ENCODE measurements at regions not wholly inside any gene's neighbourhood (a gene's known extent, or its start where the extent isn't known, plus 50 kb on each side); places are given as distances from the start of the nearest gene placed in this dataset.

DNA sequence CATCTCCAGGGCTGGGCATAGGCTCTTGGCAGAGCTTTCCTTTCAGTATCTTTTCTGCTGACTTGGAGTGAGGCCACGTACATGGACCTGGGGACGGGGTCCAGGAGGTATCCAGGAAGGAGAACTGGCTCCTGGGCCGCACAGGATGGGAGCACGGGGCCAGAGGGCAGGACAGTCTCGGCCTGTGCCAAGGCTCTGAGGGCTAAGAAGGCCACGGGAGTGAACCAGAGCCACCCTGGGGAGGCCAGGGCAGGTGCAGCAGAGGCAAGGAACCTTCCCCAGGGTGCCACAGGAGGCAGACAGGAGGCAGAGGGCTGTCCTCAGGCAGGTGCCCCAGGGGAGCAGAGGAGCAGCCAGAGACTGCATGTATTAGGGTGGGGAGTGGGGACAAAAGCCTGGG lies 50.3 kb downstream of the PLXNA1 start:
- no peak for DNase-seq (ENCODE audit: low spot score)

- DNase-seq (ENCODE audit: low spot score): no peak
Observed at GRCh38 chr3:127033786-127034185, 50.9 kb downstream of the PLXNA1 start.

- DNase-seq (ENCODE audit: low spot score): no peak
Observed at GRCh38 chr3:127034195-127034989, 51.5 kb downstream of the PLXNA1 start.

GRCh38 chr3:127034990-127035652 lies 52.2 kb downstream of the PLXNA1 start:
- DNase-seq (ENCODE audit: low spot score): no peak

GRCh38 chr3:127035677-127036076 lies 52.8 kb downstream of the PLXNA1 start:
- DNase-seq (ENCODE audit: low spot score): no peak

DNA sequence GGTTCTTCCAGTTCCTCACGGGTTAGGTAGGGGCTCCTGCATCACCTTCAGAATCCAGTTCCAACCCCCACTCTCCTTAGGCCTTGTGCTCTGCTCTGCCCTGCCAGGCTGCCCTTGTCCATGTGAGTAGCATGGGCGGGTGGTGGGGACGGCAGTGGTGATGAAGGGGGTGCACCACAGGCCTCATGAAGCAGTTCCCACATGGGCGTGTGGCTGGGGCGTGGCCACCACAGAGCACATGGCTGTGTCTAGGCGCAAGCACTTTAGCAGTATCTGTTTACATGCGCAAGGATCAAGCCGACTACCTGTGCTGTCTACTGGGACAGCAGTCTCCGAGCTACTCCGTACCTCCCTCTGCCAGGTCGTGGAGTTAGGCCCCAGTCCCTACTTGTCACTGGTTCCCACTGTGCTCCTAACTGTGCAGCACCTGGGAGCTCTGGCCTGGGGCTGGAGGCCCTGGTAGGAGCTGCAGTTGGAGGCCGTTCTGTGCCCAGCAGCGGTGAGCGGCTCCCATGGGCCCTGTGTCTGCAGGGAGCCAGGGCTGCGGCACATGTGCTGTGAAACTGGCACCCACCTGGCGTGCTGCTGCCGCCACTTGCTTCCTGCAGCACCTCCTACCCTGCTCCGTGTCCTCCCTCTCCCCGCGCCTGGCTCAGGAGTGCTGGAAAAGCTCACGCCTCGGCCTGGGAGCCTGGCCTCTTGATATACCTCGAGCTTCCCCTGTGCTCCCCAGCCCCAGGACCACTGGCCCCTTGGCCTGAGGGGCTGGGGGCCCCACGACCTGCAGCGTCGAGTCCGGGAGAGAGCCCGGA lies 53.5 kb downstream of the PLXNA1 start:
- DNase-seq (ENCODE audit: low spot score): no peak

DNA sequence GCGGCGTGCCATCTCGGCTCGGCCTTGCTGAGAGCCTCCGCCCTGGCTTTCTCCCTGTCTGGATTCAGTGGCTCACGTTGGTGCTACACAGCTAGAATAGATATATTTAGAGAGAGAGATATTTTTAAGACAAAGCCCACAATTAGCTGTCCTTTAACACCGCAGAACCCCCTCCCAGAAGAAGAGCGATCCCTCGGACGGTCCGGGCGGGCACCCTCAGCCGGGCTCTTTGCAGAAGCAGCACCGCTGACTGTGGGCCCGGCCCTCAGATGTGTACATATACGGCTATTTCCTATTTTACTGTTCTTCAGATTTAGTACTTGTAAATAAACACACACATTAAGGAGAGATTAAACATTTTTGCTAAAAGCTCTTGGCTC lies 54.1 kb downstream of the PLXNA1 start:
- DNase-seq (ENCODE audit: low spot score): no peak

GRCh38 chr3:127037418-127037841 lies 54.5 kb downstream of the PLXNA1 start:
- DNase-seq (ENCODE audit: low spot score): no peak

DNA sequence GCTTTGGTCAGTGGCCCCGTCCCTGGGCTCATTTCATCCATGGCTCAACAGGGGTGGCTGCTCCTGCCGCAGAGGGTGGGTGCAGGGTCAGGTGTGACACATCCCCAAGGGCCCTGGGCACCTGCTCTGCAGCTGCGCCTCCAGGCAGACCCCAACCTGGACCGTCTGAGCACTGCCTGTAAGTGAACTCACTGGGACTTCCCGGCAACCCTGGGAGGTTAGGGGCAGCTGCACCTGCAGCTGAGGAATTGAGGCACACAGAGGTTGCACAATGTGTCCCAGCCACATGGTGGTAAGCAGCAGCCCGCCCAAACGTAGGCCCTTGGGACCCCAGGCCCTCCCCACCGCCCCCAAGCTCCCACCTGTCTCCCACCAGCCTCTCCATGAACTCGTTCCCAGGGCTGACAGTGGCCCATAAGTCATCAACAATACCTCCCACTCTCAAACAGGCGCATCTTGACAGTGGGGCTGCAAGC lies 55.1 kb downstream of the PLXNA1 start:
- no peak for DNase-seq (ENCODE audit: low spot score)

- no peak for DNase-seq (ENCODE audit: low spot score)
Observed at GRCh38 chr3:127038466-127038865, 55.6 kb downstream of the PLXNA1 start.

DNA sequence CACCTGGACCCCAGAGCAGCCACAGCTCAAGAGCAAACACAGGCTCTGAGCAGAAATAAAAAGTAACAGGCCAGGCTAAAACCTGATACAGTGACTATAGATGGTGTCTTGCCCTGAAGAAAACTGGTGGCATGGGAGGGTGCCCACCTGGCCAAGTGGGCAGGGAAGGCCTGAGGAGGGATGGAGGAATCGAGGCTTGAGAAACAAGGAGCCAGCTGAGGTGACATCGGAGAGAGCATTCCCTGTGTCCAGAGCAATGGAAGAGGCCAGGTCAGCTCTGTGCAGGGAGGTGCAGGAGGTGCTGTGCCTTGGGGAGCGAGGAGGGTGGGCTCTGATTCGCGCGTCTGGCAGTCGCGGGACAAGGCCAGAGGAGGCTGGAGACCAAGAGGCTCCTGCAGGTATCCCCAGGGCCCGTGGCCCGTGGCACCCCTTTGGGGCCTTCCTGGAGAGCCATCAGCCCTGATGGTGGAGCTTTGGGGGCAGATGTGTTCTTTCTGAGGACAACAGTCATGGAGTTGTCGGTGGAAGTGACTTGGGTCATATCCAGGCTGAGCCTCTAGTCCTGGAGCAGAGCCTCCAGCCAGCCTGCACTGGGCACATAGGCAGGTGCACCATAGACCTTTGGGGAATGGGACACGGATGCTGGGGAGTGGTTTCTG lies 56.1 kb downstream of the PLXNA1 start:
- no peak for DNase-seq (ENCODE audit: low spot score)

DNA sequence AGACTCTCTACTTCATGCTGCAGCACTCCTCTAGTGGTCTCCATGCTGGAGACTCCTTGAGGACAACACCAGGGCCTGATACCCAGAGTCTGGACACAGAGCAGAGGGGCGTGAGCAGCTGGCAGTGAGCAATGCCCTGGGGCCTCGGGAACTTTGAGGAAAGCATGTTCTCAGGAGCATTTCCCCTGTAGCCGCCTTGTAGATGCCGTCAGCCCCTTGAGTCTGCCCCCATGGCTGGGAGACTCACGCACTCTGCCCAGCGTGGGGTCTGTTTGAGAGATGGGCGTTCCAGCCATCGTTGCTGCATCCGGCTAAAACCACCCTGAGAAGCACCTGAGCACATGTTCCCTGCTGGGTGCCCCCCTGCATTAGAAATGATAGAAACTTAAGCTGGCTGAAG lies 56.8 kb downstream of the PLXNA1 start:
- no peak for DNase-seq (ENCODE audit: low spot score)

- no peak for DNase-seq (ENCODE audit: low spot score)
Observed at GRCh38 chr3:127040216-127040615, 57.3 kb downstream of the PLXNA1 start.

DNA sequence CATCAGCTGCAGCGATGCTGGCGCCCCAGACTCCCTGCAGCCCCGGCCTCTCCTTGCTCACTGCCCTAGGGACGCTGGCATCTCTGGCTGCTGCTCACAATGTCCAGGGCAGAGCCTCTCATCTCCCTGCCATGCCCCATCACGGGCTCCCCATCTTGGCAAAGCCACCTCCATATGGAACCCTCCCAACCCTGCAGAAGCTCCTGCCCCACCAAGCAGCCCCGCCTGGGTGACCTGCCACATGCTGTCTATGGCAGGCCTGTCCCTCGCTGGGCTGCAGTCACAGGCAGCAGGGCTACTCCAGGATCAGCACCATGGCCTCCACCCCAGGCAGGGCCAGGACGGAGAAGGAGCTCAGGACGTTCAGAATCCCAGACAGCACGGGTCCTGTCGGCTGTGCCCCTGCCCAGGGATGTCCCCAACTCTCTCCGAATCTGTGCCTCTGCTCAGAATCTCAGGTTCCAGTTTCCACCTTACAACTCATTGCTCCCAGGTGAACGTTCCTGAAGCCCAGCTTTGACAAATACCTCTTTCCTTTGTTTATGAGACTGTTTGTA lies 58.4 kb downstream of the PLXNA1 start:
- DNase-seq (ENCODE audit: low spot score): no peak

GRCh38 chr3:127041933-127042332 lies 59.0 kb downstream of the PLXNA1 start:
- no peak for DNase-seq (ENCODE audit: low spot score)

GRCh38 chr3:127042634-127043033 lies 59.7 kb downstream of the PLXNA1 start:
- no peak for DNase-seq (ENCODE audit: low spot score)

DNA sequence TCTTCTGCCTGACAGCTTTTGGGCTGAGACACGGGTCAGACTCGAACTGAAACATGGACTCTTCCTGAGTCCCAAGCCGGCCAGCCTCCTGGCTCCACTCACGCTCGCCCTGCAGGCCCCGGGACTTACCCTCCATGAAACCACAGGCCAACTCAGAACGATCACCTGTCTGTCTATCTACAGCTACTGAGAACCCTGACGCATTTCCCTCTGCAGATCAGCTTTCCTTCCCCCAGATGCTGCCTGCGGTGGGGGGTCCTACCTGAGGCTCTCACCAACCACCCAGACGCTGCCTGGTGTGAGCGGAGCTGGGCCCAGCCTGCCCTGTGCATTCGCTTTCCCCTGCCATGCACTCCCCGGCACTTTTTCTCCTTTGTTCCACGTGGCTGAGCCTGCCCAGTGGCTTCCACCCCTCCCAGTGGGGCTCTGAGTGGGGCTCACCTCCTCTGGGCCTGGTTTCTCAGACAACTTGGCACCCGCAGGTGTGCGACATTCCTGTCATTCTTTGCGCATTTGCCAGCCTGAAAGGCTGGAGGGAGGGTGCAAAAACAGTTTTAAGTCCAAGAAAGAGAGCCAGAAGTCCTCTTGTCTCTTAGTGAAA lies 60.2 kb downstream of the PLXNA1 start:
- DNase-seq (ENCODE audit: low spot score): no peak

DNA sequence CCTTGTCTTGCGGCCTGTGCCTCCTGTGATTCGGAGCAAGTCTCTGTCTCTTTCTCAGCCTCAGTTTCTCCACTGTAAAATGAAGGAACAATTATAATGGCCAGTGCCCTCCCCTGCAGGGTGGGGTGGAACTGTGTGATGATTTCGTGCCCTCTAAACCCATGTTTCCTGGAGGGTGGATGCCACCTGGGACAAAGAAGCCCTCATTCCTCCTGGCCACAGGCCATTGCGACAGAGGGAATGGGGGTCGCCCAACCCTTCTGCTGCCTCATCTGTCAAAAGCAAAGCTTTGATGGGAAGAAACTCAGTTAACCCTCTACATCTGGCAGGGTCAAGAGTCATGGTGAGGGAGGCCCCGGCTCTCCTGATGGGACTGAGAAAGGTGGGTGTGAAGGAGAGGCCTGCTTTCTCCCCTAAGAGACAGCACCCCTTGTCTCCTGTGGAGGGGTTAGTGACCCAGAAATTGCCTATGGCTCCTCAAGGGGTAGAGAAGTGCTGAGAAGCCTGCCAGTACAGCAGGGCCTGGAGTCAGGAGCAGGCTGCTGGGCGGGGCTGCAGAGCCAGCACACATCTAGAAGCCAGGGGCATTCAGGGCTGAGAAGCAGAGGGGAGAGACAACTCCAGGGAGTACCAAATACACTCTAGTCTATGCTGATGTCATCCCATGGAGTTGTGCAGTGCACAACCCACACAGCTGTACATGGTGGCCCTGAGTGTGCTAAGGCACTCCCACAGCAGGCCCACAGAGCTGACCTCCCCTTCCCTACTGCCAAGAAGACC lies 61.0 kb downstream of the PLXNA1 start:
- no peak for DNase-seq (ENCODE audit: low spot score)

GRCh38 chr3:127044996-127045395 lies 62.1 kb downstream of the PLXNA1 start:
- no peak for DNase-seq (ENCODE audit: low spot score)

DNA sequence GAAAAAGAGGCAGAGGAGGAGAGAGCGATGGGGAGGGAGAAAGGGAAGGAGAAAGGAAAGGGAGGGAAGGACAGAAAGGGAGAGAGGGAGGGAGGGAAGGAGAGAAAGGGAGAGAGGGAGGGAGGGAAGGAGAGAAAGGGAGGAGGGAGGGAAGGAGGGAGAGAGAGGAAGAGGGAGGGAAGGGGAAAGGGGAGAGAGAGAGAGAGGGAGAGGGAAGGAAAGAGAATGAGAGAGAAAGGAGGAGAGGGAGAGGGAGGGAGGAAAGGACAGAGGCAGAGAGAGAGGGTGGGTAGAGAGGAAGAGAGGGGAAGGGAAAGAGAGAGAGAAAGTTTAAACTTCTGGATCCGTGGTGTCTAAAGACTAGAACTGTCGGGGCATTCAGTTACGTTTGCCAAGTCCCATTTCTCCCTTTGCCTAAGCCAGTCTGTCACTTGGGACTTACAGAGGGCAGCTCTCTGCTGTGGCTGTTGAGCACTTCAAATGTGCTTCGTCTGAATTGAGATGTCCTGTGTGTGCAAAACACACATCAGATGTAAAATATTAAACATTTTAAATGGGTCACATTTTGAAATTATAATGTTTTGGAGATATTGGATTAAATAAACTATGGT lies 62.6 kb downstream of the PLXNA1 start:
- no peak for DNase-seq (ENCODE audit: low spot score)

Measured in ecto neural progenitor cell (in vitro differentiated cells).